IPS-18a (cell line): ENCODE measurements at regions not wholly inside any gene's neighbourhood (a gene's known extent, or its start where the extent isn't known, plus 50 kb on each side); places are given as distances from the start of the nearest gene placed in this dataset.

ENCODE experiments used
- H3K27ac ChIP-seq: one replicate; pipeline ENCODE4 v1.5.1; 2013; ENCODE audit warnings: low read length
- H3K27me3 ChIP-seq: one replicate; pipeline ENCODE4 v1.6.1; 2013; ENCODE audit warnings: mild to moderate bottlenecking, low read length; ENCODE audit not compliant: control insufficient read depth, insufficient read depth
- H3K36me3 ChIP-seq: one replicate; pipeline ENCODE4 v1.6.1; 2013; ENCODE audit warnings: low read depth, low read length; ENCODE audit not compliant: control insufficient read depth
- H3K4me1 ChIP-seq: one replicate; pipeline ENCODE4 v1.6.1; 2013; ENCODE audit warnings: low read depth, low read length; ENCODE audit not compliant: control insufficient read depth
- H3K4me3 ChIP-seq: one replicate; pipeline ENCODE4 v1.5.1; 2013; ENCODE audit warnings: low read length
- H3K9ac ChIP-seq: one replicate; pipeline ENCODE4 v1.6.1; 2013; ENCODE audit warnings: mild to moderate bottlenecking, low read length, moderate library complexity
- H3K9me3 ChIP-seq: one replicate; pipeline ENCODE4 v1.6.1; 2013; ENCODE audit warnings: low read depth, low read length; ENCODE audit not compliant: control insufficient read depth

DNA sequence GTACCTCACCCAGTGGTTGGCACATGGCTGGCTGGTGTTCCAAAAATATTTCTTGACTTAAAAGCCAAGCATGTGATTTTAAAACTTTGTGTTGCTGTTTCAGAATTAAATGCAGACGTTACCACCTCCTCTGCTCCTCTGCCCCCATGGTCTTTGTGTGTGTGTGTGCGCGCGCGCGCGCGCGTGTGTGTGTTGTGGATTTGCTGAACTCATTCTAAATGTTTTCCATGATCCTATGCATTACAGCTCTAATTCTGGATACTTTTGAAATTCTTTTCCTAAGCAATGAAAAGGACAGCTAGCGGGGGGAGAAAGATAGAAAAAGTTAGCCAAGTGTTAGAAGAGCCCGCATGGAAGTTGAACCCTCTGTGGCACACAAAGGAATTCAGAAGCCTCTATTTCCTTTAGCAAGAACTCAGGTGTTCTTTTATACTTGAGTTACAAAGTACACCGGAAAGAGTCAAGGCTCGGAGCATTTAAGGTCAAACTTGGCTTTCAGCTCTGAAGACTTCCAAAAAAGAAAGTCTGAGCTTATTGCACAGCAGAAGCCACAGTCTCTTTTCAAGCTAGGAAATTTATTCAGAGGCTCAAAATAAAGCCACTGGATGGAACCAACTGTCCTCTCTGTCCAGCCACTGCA, 350.5 kb upstream of the TBL1XR1 start:
- Histone ChIP-seq H3K9me3 (no peaks in the 10 kb centered on the region), H3K4me1 (peaks cover under 1% of the 10 kb centered on the region), H3K4me3 (no peak overlapping the region), H3K36me3 (no peaks in the 10 kb centered on the region), H3K27me3 (no peaks in the 10 kb centered on the region), H3K9ac (no peak overlapping the region), H3K27ac (no peak overlapping the region)

DNA sequence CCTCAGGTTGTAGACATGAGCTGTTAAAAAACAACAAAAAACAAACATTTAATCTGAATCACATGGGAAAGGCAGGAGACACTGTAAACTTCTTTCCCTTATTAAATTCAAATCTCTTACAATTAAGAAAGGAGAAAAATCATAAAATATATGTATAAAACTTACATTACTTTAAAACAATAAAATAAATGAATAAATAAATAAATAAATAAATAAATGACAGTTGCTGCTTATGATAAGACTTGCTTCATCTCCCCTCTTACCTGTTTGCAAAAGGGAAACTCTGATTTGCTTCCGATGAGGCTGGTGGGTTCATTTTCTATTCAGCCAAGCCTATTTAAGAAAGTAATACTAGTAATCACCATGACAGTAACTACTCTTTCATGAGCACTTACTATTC, 353.4 kb upstream of the TBL1XR1 start:
- Histone ChIP-seq H3K27ac (no peak overlapping the region), H3K4me1 (peaks cover 23% of the 10 kb centered on the region), H3K9ac (no peak overlapping the region), H3K4me3 (no peak overlapping the region), H3K27me3 (no peaks in the 10 kb centered on the region), H3K9me3 (no peaks in the 10 kb centered on the region), H3K36me3 (no peaks in the 10 kb centered on the region)

DNA sequence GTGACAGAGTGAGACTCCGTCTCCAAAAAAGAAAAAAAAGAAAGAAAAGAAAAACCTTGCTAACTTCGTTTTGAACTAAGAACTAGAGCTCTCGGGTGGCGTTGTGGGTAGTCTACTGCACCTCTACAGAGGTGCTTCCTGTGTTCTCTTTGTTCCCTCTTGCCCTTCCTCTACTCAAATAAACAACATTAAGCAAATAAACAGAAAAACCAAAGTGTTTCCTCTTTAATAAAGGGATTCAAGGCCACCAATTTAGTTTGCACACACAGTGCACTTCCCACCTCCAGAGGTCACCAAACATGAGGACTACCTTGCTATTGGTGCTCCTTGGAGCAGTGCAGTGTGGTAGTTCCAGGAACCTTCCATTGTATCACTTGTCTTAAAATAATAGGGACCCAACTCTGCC, 354.2 kb upstream of the TBL1XR1 start:
- Histone ChIP-seq H3K36me3 (no peaks in the 10 kb centered on the region), H3K27me3 (no peaks in the 10 kb centered on the region), H3K4me3 (no peak overlapping the region), H3K4me1 (peaks cover 24% of the 10 kb centered on the region), H3K9me3 (no peaks in the 10 kb centered on the region), H3K9ac (no peak overlapping the region), H3K27ac (no peak overlapping the region)

DNA sequence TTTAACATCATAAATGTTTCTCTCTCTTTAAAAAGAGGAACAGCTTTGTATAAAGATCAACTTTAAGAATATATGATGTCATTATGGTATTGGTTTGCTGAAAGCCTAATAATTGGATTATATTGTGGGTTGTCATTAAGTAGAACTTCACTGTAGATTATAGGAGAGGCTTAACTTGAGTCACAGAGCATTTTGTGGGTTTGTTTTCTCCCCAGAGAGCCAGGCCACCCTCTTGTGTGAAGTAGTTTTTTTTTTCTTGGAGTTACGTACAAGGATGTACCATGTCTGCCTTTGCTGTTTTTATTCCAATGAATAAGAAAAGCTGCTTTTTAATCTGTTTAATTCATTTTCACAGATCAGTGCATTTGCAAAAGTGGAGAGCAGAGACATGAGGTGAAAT, 354.8 kb upstream of the TBL1XR1 start:
- Histone ChIP-seq H3K27me3 (no peaks in the 10 kb centered on the region), H3K9ac (no peak overlapping the region), H3K36me3 (no peaks in the 10 kb centered on the region), H3K4me3 (no peak overlapping the region), H3K4me1 (peaks cover 24% of the 10 kb centered on the region), H3K27ac (no peak overlapping the region), H3K9me3 (no peaks in the 10 kb centered on the region)

DNA sequence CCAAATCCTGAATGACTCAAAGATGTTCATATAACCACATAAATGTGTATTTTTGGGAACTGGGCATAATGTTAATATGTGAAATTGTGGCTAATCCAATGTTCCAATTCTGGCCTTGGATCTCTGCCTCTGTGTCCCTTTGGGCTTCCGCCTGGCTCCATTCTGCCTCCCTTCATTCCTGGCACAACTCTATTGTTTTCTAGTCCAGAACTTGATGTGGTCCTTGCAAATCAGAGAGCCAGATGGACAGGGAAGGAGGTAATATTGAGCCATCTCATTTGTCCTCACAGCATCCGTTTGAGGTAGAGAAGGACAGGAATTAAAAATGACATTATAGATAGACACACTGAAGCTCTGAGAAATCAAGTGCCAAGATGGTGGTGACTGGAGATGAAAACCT, 355.7 kb upstream of the TBL1XR1 start:
- Histone ChIP-seq H3K36me3 (no peaks in the 10 kb centered on the region), H3K4me1 (peaks cover 24% of the 10 kb centered on the region), H3K4me3 (no peak overlapping the region), H3K9ac (no peak overlapping the region), H3K9me3 (no peaks in the 10 kb centered on the region), H3K27me3 (no peaks in the 10 kb centered on the region), H3K27ac (no peak overlapping the region)

DNA sequence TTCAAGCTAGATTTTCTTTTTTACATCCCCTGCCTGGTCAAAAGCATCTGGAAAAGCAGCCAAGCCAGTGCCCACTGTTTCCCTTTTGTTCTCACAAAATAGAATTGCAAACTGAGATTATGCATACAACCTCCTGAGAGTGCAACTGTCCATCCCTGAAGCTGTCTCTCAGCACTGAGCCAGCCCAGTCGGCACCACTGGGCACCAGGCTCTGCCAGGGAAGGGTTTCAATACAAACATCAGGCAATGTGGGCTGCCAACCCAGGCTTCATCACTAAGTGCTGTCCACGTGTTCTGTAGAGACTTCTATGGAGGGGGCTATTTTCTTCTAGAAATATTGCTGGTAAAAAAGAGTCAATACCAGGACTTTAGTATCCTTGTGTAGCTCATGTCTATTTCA, 356.3 kb upstream of the TBL1XR1 start:
- Histone ChIP-seq H3K9me3 (no peaks in the 10 kb centered on the region), H3K27ac (no peak overlapping the region), H3K9ac (no peak overlapping the region), H3K27me3 (no peaks in the 10 kb centered on the region), H3K4me3 (no peak overlapping the region), H3K36me3 (no peaks in the 10 kb centered on the region), H3K4me1 (peaks cover 24% of the 10 kb centered on the region)

DNA sequence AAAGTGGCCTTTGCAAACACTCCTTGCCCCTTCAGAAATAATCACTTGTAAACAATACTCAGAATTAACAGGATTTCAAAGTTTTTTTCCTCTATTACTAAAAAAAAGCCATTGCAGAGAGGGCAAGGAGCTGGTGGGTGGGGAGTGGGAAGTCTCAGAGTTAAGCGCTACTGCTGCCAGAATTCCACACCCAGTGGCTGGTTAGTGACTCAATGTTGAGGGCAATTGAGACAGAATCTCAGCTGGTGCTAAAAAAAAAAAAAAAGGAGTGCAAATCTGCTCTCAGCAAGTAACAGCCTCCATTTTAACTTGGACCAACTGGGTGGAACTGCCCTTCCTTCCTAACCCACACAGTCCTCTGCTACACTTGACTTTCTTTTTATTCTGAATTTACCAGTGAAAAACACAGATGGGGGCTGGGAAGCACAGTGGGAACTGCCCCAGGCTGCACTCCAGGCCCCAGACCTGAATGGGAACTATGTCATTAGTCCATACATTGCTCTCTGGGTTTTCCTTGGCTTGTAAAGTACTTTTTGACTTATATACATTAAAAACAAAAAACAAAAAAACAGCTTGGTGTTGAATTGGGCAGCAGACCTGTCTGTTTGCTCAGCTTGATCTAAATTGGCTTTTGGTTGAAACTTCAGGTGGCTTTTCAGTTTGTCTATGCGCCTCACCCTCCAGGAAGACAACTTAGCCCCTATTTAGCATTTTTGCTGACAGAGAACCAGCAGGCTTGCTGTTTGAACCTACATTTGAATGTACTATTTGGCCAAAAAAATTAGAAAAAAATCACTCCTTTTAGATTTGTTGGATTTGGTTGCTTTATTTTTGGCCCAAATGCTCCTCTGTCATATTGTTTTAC, 357.8 kb upstream of the TBL1XR1 start:
- Histone ChIP-seq H3K4me3 (no peak overlapping the region), H3K36me3 (no peaks in the 10 kb centered on the region), H3K9me3 (no peaks in the 10 kb centered on the region), H3K27ac (no peak overlapping the region), H3K27me3 (no peaks in the 10 kb centered on the region), H3K9ac (no peak overlapping the region), H3K4me1 (peaks cover 28% of the 10 kb centered on the region)

DNA sequence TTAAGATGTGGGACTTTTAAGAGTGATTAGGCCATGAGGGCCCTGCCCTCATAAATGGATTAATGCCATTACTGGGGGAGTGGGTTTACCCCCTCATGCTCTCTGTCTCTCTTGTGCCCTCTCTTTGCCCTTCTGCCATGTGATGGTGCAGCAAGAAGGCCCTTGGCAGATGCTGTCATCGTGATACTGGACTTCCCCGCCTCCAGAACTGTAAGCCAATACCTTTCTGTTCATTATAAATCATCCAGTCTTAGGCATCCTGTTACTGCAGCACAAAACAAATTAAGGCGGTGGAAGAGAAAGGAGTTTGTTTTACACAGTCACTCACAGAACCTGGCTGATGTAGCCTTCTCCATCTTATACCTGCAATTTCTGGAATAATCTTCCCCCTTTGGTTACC, 360.3 kb upstream of the TBL1XR1 start:
- Histone ChIP-seq H3K27me3 (no peaks in the 10 kb centered on the region), H3K27ac (no peak overlapping the region), H3K9ac (no peak overlapping the region), H3K36me3 (no peaks in the 10 kb centered on the region), H3K9me3 (no peaks in the 10 kb centered on the region), H3K4me3 (no peak overlapping the region), H3K4me1 (peaks cover 34% of the 10 kb centered on the region)

DNA sequence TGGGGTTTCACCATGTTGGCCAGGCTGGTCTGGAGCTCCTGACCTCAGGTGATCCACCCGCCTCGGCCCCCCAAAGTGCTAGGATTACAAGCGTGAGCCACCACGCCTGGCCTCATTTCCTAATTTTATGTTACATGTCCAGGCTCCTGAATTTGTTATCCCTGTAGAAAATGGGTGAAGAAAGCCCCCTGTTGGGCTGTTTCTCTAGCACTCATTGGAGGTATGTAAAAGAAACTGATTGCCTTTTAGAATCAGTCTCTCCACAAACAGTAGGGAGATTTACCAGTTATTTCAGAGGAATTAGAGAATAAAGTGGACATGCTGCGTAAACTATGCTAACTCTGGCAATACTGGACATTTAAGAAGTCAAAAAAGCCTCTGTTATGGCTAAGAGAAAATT, 364.1 kb upstream of the TBL1XR1 start:
- Histone ChIP-seq H3K4me1 (peaks cover 10% of the 10 kb centered on the region), H3K4me3 (no peak overlapping the region), H3K9me3 (no peaks in the 10 kb centered on the region), H3K9ac (no peak overlapping the region), H3K36me3 (no peaks in the 10 kb centered on the region), H3K27ac (no peak overlapping the region), H3K27me3 (no peaks in the 10 kb centered on the region)

DNA sequence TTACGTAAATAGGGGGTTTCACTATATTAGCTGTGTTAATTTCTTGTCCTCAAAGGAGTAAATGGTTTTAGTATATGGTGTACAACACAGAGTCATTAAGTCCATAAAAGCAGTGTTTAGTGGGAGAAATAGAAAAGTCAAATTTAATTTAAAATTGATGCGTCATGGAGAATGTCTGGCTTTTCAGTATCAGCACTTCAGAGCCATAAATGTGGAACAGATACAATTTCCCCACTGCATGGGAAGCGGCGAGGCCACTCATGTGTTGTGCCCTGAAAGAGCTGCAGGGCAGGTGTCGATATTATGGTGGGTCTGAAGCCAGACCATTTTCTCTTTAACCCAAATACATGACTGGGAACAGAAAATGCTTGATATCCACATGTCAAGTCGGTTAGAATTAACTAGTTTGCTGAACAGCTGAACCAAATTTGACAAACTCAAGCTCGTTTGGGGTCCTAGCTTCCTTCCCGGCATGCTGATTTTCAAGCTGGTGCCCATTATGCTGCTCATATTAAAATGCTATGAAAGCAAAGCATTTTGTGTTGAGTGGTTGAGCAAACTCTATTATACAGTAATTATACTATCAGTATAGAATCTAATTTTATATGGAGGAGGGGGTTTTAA, 364.6 kb upstream of the TBL1XR1 start:
- Histone ChIP-seq H3K9me3 (no peaks in the 10 kb centered on the region), H3K4me3 (no peak overlapping the region), H3K4me1 (peaks cover 10% of the 10 kb centered on the region)

DNA sequence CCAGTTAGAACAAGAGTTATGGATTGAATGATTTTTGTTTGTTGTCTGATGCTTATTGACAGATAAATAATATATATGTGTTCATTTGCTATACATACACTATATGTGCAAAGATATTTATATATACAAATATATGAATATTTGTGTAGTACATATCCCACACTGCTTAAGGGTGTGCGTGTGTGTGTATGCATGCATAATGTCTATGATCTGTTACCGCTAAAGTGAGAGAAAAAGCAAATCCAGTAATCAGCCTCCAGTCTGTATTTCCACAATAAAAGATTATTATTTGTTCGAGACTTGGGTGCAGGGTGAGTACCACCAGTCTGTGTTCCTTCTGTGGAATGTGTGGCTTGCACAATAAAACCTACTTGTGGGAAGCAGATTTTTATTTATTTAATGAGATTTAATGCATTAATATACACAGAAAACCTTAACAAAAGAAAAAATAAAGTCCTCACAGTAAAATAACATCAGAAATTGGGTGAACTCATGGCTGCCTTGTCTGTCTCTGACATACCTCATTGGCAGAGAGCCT, 366.0 kb upstream of the TBL1XR1 start:
- H3K27ac ChIP-seq = no peak overlapping the region
- no peak overlapping the region for H3K4me3 ChIP-seq
- H3K4me1 ChIP-seq = peaks cover 10% of the 10 kb centered on the region
- no peaks in the 10 kb centered on the region for H3K9me3 ChIP-seq
- no peaks in the 10 kb centered on the region for H3K27me3 ChIP-seq
- no peak overlapping the region for H3K9ac ChIP-seq
- no peaks in the 10 kb centered on the region for H3K36me3 ChIP-seq

More for the DNA sequence above, 364.6 kb upstream of the TBL1XR1 start:
- Histone ChIP-seq H3K27ac (no peak overlapping the region), H3K9ac (no peak overlapping the region), H3K36me3 (no peaks in the 10 kb centered on the region), H3K27me3 (no peaks in the 10 kb centered on the region)
